ENCODE measurements at regions not wholly inside any gene's neighbourhood (a gene's known extent, or its start where the extent isn't known, plus 50 kb on each side); places are given as distances from the start of the nearest gene placed in this dataset.

DNA sequence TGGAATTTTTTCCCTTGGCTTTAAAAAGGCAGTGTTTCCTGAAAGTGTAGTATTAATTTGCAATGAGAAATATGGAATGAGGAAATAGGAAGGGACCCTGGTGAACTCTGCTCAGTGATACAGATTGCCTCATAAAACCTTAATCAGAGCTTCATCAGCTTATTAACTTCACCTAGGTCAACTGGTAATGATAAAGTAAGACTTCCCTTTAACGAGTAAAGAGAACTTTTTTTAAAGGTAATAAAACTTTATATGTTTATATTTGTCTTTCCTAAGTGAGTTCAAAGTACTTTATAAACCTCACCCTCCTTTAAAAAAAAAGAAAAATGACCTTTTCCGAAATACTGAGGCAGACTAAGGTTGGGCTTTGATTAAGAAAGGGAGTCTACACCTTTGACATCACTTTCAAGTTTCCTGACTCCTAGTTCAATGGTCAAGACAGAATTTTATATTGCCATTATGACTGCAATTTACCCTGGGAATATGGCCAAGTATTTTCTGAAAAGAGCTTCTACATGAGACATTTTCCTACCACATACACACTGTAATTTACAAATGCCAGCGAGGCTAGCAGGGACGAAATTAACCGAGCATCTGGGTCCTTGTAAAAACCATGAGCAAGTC lies 706.3 kb upstream of the TENM3 start:
- Histone ChIP-seq H2BK15ac (replicated peaks; ENCODE audit: low read depth) (no peak overlapping the region), H3K18ac (ENCODE audit: low read length) (no peak overlapping the region), H3K23ac (ENCODE audit: low read length) (no peak overlapping the region), H3K56ac (ENCODE audit: low read length) (no peak overlapping the region), H3K79me2 (ENCODE audit: control insufficient read depth, insufficient read depth, low read length) (no peaks in the 10 kb centered on the region), H4K5ac (ENCODE audit: low read length) (no peak overlapping the region), H3K27me3 (ENCODE audit: insufficient read depth, low read length, poor library complexity) (no peaks in the 10 kb centered on the region), H2BK5ac (ENCODE audit: low read length) (no peak overlapping the region), H3K9ac (ENCODE audit: low read length) (no peak overlapping the region), H3K36me3 (ENCODE audit: control insufficient read depth, insufficient read depth, low read length) (no peaks in the 10 kb centered on the region), H2BK120ac (ENCODE audit: low read depth, low read length) (no peak overlapping the region), H4K8ac (ENCODE audit: low read depth, low read length) (no peak overlapping the region), H3K4me1 (ENCODE audit: control insufficient read depth, low read depth, low read length) (no peaks in the 10 kb centered on the region), H3K4me2 (ENCODE audit: low read length) (no peak overlapping the region), H3K4me3 (ENCODE audit: low read length) (no peak overlapping the region), H3K4ac (ENCODE audit: low read depth, low read length) (no peak overlapping the region), H3K27ac (ENCODE audit: low read depth, low read length) (no peak overlapping the region), H2AK5ac (ENCODE audit: low read length) (no peak overlapping the region), H3K79me1 (ENCODE audit: low read length) (no peaks in the 10 kb centered on the region)
- DNase-seq, result no peak
- WGBS (ENCODE audit: extremely low coverage, insufficient coverage, low lambda C conversion rate), result no CpG with 5 or more reads among the region's 5 CpGs

DNA sequence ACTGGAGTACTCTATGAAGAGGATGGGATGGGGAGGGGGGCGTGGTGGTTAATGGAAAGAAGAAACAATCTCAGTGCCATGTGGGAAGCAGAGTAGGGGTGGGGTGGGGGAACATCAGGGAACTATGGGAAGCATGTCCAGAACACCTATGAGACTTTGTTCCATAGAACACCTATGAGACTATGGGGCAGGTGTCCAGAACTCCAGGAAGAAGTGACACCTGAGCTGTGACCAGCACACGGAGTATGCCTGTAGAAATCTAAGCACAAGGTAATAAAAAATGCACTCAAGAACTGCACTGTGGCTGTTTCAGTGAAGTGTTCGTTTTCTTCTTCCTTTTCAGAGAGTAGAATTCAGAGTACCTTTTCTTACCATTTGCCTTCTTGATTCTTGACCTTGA lies 704.8 kb upstream of the TENM3 start:
- Histone ChIP-seq H2BK15ac (replicated peaks; ENCODE audit: low read depth) (no peak overlapping the region), H3K4ac (ENCODE audit: low read depth, low read length) (no peak overlapping the region), H2BK5ac (ENCODE audit: low read length) (no peak overlapping the region), H3K56ac (ENCODE audit: low read length) (no peak overlapping the region), H2BK120ac (ENCODE audit: low read depth, low read length) (no peak overlapping the region), H2AK5ac (ENCODE audit: low read length) (no peak overlapping the region), H3K23ac (ENCODE audit: low read length) (no peak overlapping the region), H3K4me1 (ENCODE audit: control insufficient read depth, low read depth, low read length) (no peaks in the 10 kb centered on the region), H3K4me2 (ENCODE audit: low read length) (no peak overlapping the region), H3K27ac (ENCODE audit: low read depth, low read length) (no peak overlapping the region), H3K27me3 (ENCODE audit: insufficient read depth, low read length, poor library complexity) (no peaks in the 10 kb centered on the region), H3K4me3 (ENCODE audit: low read length) (no peak overlapping the region), H4K8ac (ENCODE audit: low read depth, low read length) (no peak overlapping the region), H3K18ac (ENCODE audit: low read length) (no peak overlapping the region), H3K36me3 (ENCODE audit: control insufficient read depth, insufficient read depth, low read length) (no peaks in the 10 kb centered on the region), H3K9ac (ENCODE audit: low read length) (no peak overlapping the region), H4K5ac (ENCODE audit: low read length) (no peak overlapping the region), H3K79me2 (ENCODE audit: control insufficient read depth, insufficient read depth, low read length) (no peaks in the 10 kb centered on the region), H3K79me1 (ENCODE audit: low read length) (no peaks in the 10 kb centered on the region)
- no peak for DNase-seq
- no CpG with 5 or more reads among the region's 3 CpGs for WGBS (ENCODE audit: extremely low coverage, insufficient coverage, low lambda C conversion rate)

DNA sequence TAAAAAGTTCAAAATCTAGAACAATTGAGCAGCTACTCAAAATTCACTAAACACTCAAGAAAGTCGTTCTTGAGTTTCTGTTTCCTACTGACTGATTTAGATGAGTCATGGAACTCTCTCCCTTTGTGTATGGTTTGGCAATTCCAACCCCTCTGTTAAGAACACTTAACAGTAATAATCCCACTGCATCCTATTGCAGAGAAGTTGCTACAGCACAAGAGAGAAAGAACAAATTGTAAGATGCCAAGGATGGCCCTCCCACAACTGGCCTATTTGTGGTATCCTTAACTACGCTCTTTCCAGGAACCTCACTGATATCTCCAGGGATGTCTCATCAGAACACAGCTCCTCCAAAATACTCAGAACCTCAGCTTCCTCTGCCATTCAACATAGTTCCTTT lies 701.8 kb upstream of the TENM3 start:
- no peak overlapping the region for H4K8ac ChIP-seq (ENCODE audit: low read depth, low read length)
- H2BK15ac ChIP-seq (replicated peaks; ENCODE audit: low read depth), result no peak overlapping the region
- no peaks in the 10 kb centered on the region for H3K36me3 ChIP-seq (ENCODE audit: control insufficient read depth, insufficient read depth, low read length)
- H3K79me1 ChIP-seq (ENCODE audit: low read length), result no peaks in the 10 kb centered on the region
- H3K23ac ChIP-seq (ENCODE audit: low read length), result no peak overlapping the region
- H3K4me3 ChIP-seq (ENCODE audit: low read length), result no peak overlapping the region
- no peak overlapping the region for H2AK5ac ChIP-seq (ENCODE audit: low read length)
- no peak overlapping the region for H3K18ac ChIP-seq (ENCODE audit: low read length)
- H3K4me2 ChIP-seq (ENCODE audit: low read length), result no peak overlapping the region
- no peaks in the 10 kb centered on the region for H3K4me1 ChIP-seq (ENCODE audit: control insufficient read depth, low read depth, low read length)
- H2BK5ac ChIP-seq (ENCODE audit: low read length), result no peak overlapping the region
- no peak overlapping the region for H2BK120ac ChIP-seq (ENCODE audit: low read depth, low read length)
- H3K79me2 ChIP-seq (ENCODE audit: control insufficient read depth, insufficient read depth, low read length), result no peaks in the 10 kb centered on the region
- no peak for DNase-seq
- no peak overlapping the region for H3K56ac ChIP-seq (ENCODE audit: low read length)
- no peak overlapping the region for H3K4ac ChIP-seq (ENCODE audit: low read depth, low read length)
- H3K9ac ChIP-seq (ENCODE audit: low read length), result no peak overlapping the region
- no peak overlapping the region for H4K5ac ChIP-seq (ENCODE audit: low read length)
- no peak overlapping the region for H3K27ac ChIP-seq (ENCODE audit: low read depth, low read length)
- H3K27me3 ChIP-seq (ENCODE audit: insufficient read depth, low read length, poor library complexity), result no peaks in the 10 kb centered on the region
- no CpG with 5 or more reads among the region's 2 CpGs for WGBS (ENCODE audit: extremely low coverage, insufficient coverage, low lambda C conversion rate)

DNA sequence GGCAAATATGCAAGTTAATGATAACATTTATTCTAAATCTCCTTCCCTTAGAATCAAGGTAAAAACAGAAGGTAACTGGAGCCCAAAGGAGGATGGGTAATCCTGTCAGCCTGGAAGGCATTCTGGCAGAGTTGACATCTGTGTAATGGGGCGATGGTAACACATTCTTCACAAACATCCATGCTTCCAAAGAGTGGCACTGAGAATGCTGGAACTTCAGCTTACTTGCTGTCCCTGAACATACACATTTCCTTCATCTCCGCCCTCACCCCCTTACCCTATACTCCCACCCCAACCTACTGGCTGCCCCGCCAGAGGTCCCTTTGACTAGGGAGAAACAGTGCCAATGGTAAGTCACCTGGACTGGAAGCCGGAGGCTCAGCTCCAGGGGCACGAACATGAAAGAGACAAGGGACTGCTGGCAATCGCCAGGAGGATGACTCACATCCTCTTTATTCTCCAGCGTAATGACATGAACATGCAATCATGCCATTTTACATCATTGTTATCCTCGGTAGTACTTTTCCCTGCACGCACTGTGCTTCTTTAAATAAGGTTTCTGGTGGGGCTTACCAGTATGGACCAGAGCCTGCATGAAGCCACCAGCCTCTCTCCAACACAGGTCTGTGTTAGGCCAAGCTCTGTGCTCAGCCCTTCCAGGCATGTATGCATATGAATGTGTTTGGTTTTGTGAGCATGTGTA lies 694.2 kb upstream of the TENM3 start:
- no peak overlapping the region for H2BK5ac ChIP-seq (ENCODE audit: low read length)
- H3K27ac ChIP-seq (ENCODE audit: low read depth, low read length), result no peak overlapping the region
- no peaks in the 10 kb centered on the region for H3K79me1 ChIP-seq (ENCODE audit: low read length)
- H3K4me1 ChIP-seq (ENCODE audit: control insufficient read depth, low read depth, low read length), result no peaks in the 10 kb centered on the region
- no peak overlapping the region for H3K23ac ChIP-seq (ENCODE audit: low read length)
- no peak overlapping the region for H2AK5ac ChIP-seq (ENCODE audit: low read length)
- H4K8ac ChIP-seq (ENCODE audit: low read depth, low read length), result no peak overlapping the region
- no peaks in the 10 kb centered on the region for H3K79me2 ChIP-seq (ENCODE audit: control insufficient read depth, insufficient read depth, low read length)
- DNase-seq, result peak; percentile 33
- H2BK15ac ChIP-seq (replicated peaks; ENCODE audit: low read depth), result no peak overlapping the region
- no peaks in the 10 kb centered on the region for H3K36me3 ChIP-seq (ENCODE audit: control insufficient read depth, insufficient read depth, low read length)
- WGBS (ENCODE audit: extremely low coverage, insufficient coverage, low lambda C conversion rate), result no CpG with 5 or more reads among the region's 9 CpGs
- H3K27me3 ChIP-seq (ENCODE audit: insufficient read depth, low read length, poor library complexity), result no peaks in the 10 kb centered on the region
- H3K56ac ChIP-seq (ENCODE audit: low read length), result no peak overlapping the region
- H3K4me2 ChIP-seq (ENCODE audit: low read length), result no peak overlapping the region
- H3K4ac ChIP-seq (ENCODE audit: low read depth, low read length), result no peak overlapping the region
- no peak overlapping the region for H3K9ac ChIP-seq (ENCODE audit: low read length)
- H3K18ac ChIP-seq (ENCODE audit: low read length), result no peak overlapping the region
- no peak overlapping the region for H2BK120ac ChIP-seq (ENCODE audit: low read depth, low read length)
- H3K4me3 ChIP-seq (ENCODE audit: low read length), result no peak overlapping the region
- H4K5ac ChIP-seq (ENCODE audit: low read length), result no peak overlapping the region

DNA sequence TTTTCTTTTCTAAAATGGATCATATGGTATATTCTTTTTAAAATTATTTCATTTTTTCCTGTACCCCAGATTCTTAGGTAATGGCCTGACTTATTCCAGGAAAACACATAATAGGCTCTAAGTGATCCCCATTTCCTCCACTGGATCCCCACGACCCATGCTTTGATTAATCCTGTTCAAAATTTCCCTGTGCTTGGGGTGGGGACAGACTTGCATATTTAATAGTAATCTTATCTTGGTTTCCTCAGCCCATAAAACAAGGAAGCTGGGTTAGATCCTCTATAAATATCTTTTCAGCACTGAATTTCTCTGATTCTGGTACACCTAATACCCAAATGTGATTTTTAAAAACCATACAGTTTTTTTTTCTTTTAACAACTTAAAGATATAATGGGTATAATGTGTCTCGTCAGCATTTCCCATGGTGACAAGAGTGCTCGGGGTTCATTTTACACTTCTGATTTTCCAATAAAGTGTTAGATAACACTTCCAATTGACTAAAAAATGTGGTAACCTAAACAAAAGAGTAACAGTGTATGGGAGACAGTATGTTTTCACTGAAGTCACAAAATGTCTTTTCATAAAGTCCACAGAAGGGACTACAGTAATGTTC lies 693.5 kb upstream of the TENM3 start:
- WGBS (ENCODE audit: extremely low coverage, insufficient coverage, low lambda C conversion rate), result no CpG with 5 or more reads among the region's 3 CpGs
- no peak overlapping the region for H3K56ac ChIP-seq (ENCODE audit: low read length)
- H4K8ac ChIP-seq (ENCODE audit: low read depth, low read length), result no peak overlapping the region

More for the DNA sequence above, 693.5 kb upstream of the TENM3 start:
- H2BK5ac ChIP-seq (ENCODE audit: low read length), result no peak overlapping the region
- no peak overlapping the region for H3K9ac ChIP-seq (ENCODE audit: low read length)
- H4K5ac ChIP-seq (ENCODE audit: low read length), result no peak overlapping the region
- H3K79me1 ChIP-seq (ENCODE audit: low read length), result no peaks in the 10 kb centered on the region
- no peak overlapping the region for H2BK15ac ChIP-seq (replicated peaks; ENCODE audit: low read depth)
- H3K4ac ChIP-seq (ENCODE audit: low read depth, low read length), result no peak overlapping the region
- no peak overlapping the region for H3K4me2 ChIP-seq (ENCODE audit: low read length)
- H3K4me3 ChIP-seq (ENCODE audit: low read length), result no peak overlapping the region
- H3K4me1 ChIP-seq (ENCODE audit: control insufficient read depth, low read depth, low read length), result no peaks in the 10 kb centered on the region
- no peak overlapping the region for H2BK120ac ChIP-seq (ENCODE audit: low read depth, low read length)
- no peak for DNase-seq
- no peak overlapping the region for H3K23ac ChIP-seq (ENCODE audit: low read length)
- no peaks in the 10 kb centered on the region for H3K79me2 ChIP-seq (ENCODE audit: control insufficient read depth, insufficient read depth, low read length)
- H2AK5ac ChIP-seq (ENCODE audit: low read length), result no peak overlapping the region
- no peak overlapping the region for H3K27ac ChIP-seq (ENCODE audit: low read depth, low read length)
- H3K36me3 ChIP-seq (ENCODE audit: control insufficient read depth, insufficient read depth, low read length), result no peaks in the 10 kb centered on the region
- H3K27me3 ChIP-seq (ENCODE audit: insufficient read depth, low read length, poor library complexity), result no peaks in the 10 kb centered on the region
- H3K18ac ChIP-seq (ENCODE audit: low read length), result no peak overlapping the region

All from mesendoderm (in vitro differentiated cells).